Kasumi-1 (cell line): ENCODE measurements at regions not wholly inside any gene's neighbourhood (a gene's known extent, or its start where the extent isn't known, plus 50 kb on each side); places are given as distances from the start of the nearest gene placed in this dataset.
A peak's percentile ranks its signal among the peaks of the same experiment; 100 is the strongest.
"Not testable (repeated sequence)": the region's sequence is repeated elsewhere in the genome, so short reads cannot be mapped to it uniquely, and the experiment has no call there.

Experiments
- DNase-seq, 2 experiments: peaks; one replicate each; lab custom pipeline; 2025; lab: John Stamatoyannopoulos, UW

GRCh38 chr16:64109241-64109640 is 1012.6 kb downstream of the CDH11 start:
- DNase-seq: no peak

DNA sequence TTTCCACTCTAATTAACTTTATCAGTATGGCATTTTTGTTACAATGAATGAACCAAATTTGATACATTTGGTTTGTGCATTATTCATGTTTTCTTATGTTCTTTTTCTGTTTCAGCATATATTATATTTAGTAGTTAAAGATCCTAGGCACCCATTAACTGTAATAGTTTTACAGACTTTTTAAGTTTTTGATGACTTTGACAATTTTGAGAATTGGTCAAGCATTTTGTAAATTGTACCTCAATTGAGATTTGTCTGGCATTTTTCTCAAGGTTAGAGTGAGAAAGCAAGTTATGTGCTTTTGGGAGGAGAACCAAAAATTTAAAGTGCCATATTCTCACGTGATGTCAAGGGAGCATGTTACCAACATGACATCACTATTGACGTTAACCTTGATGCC is 1019.2 kb downstream of the CDH11 start:
- no peak for DNase-seq

DNA sequence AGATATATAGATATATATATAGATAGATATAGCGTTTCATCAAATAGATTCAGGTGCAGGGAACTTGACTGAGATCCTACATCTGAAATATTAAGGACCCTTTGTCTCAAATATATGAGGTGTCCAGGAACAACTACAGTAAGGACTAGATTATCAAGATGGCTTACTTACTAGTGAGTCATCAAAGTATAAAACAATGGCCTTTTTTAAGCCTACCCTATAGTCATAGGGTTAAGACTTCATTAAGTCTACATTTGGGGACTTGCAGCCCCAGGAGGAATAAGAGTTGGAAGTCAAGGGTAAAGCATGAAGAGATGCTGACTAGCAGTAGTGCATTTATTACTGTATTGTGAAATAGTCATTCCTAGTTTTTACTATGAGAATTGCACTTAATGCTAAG is 1023.4 kb downstream of the CDH11 start:
- no peak for DNase-seq

DNA sequence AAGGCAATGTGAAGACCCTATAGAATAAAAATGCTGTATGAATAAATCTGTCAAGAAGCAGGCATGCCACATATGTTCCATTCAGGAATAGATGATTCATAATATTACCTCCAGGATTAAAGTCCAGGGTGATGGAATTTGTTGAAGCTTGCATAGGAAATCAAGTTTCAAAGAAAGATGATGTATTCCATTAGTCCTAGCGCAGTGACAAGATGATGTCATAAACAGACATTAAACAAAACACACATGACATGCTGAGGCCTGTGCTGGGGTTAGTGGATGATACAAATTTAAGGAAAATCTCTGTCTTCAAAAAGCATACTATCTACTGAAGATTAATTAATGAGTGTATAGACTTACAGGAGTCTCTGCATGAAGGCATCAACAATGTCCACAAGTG is 1025.2 kb downstream of the CDH11 start:
- no peak for DNase-seq

GRCh38 chr16:64094992-64095634 is 1026.8 kb downstream of the CDH11 start:
- DNase-seq: no peak

- DNase-seq: no peak
Observed at GRCh38 chr16:64094181-64094965, 1027.5 kb downstream of the CDH11 start.

DNA sequence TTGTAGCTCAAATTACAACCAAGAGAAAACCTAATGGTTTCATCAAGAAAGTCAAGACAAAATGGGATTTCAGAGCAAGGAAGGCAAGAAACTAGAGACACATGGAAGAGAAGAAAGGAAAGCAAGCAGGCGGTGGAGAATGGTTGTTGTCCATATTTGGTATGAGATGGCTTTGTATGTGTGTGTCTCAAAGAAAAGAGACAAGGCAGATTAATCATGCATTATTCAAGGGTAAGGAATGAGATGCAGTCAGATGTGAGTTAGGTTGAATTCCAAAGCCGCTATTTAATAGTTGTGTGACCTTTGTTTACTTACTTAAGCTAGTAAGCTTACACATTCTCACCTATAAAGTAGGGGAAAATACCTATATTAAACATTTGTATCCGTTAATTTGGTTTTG is 1029.6 kb downstream of the CDH11 start:
- no peak for DNase-seq

DNA sequence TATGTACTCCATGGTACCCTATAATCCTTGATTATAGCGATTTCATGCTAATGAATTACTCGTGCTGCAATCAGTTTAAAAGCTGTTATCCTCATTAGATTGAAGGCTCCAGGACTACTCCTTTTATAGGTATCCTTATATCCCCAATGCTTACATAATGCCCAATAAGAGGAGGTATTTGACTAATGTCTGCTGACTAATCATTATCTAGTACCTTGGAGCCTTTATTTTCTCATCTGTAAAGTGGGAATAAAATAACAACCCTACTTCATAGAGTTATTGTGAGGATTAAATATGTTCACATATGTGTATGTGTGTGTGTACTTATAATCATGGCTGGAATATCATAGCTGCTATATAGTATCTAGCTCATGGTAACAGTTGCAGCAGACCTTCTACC is 1031.5 kb downstream of the CDH11 start:
- DNase-seq: no peak

DNA sequence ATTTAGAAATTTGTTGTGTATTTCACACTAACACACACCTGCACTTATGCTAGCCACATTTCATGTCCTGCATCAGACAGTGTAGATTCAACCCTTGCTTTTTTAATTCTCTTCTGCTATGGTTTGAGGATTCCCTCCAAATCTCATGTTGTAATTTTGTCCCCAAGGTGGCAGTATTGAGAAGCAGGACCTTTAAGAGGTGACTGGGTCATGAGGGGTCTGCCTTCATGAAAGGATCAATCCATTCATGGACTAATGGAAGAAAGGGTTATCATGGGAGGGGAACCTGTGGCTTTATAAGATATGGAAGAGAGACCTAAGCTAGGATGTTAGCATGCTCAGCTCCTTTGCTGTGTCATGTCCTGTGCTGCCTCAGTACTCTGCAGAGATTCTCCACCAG is 1032.2 kb downstream of the CDH11 start:
- peak; percentile 1 to 30 for DNase-seq

DNA sequence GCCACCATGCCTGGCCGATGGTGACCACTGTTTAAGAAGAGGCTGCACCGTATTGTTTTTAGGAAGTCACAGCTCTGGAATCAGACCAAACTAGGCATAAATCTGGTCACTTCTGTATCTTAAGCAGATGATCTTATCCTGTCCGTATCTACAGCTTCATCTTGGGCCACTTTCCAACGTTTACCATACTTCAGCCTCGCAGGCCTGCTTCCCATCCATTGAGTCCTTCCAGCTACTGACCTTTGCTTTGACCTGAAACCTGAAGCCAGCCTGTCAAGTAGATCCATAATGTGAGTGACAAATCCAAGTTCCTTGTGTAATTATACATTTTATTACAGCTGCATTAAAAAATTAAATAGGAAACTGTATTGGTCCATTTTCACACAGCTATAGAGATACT is 1033.0 kb downstream of the CDH11 start:
- DNase-seq: no peak

DNA sequence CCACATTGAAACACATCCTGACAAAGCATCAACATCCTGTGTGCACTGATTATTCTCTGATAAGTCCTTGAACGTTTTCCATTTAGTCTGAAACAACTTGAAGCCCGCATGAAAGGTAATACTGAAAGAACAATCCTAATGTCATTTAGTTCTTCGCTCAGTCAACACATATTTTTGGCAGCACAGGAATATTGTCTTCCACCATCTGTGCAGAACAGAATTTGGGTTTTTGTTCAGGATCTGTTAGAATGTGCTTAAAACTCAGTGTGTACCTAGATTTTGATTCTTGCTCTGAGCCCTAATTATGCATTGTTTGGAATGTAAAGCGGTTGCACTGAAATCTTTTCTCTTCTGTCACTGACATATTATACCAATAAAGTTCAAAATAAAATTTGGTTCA is 1036.6 kb downstream of the CDH11 start:
- DNase-seq: no peak

DNA sequence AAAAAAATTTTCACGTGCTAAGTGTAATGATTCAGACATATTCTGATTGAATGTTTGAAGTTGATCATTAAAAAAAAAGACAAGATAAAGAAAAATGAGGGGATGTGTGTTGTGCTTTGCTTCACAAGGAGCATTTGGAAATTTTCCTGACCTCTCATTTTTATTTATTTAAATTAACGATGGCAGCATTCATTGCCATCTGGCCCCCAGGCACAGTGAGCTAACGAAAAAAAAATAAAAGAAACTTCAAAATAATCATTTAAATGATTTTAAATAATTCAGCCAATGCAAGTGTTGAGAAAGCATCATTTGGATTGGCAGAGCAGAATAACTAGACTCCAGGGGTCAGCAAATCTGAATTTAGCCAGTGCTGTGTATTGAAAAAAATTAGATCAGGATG is 1037.2 kb downstream of the CDH11 start:
- DNase-seq: no peak

GRCh38 chr16:64083428-64084129 is 1038.3 kb downstream of the CDH11 start:
- DNase-seq: no peak

DNA sequence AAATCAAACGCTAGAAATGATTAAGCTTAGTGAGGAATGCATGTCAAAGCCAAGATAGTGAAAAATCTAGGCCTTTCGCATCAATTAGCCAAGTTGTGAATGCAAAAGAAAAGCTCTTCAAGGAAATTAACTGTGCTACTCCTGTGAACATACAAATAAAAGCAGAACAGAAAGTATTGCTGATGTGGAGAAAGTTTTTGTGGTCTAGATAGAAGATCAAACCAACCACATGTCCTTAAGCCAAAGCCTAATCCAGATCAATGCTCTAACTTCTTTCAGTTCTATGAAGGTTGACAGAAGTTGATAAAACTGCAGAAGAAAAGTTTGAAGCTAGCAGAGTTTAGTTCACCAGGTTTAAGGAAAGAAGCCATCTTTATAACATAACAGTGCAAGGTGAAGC is 1044.6 kb downstream of the CDH11 start:
- no peak for DNase-seq

DNA sequence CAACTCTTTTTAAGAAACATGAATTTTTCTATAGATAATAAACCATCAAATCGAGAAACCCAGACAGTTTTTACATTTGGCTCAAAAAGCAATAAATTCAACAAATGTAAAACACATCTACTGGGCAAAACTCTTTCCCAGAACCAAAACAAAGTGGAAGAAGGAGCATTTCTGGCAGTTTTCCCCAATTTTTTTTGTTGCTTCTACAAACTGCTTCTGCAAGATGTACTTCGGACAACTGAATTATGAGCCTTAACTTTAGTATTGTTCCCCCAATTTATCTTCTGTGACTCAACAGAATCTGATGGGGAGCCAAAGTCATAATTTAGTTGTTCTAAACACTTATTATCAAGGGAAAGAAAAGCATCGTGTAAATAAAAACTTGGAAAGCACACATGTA is 1047.2 kb downstream of the CDH11 start:
- DNase-seq: no peak

DNA sequence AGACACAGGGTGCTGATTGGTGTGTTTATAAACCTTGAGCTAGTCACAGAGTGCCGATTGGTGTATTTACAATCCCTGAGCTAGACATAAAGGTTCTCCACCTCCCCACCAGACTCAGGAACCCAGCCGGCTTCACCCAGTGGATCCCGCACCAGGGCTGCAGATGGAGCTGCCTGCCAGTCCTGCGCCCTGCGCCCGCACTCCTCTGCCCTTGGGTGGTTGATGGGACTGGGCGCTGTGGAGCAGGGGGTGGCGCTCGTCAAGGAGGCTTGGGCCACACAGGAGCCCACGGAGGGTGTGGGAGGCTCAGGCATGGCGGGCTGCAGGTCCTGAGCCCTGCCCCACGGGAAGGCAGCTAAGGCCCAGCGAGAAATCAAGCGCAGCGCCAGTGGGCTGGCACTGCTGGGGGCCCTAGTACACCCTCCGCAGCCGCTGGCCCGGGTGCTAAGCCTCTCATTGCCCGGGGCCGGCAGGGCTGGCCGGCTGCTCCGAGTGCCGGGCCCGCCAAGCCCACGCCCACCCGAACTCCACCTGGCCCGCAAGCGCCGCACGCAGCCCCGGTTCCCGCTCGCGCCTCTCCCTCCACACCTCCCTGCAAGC is 1049.6 kb downstream of the CDH11 start:
- not testable (repeated sequence) for DNase-seq

DNA sequence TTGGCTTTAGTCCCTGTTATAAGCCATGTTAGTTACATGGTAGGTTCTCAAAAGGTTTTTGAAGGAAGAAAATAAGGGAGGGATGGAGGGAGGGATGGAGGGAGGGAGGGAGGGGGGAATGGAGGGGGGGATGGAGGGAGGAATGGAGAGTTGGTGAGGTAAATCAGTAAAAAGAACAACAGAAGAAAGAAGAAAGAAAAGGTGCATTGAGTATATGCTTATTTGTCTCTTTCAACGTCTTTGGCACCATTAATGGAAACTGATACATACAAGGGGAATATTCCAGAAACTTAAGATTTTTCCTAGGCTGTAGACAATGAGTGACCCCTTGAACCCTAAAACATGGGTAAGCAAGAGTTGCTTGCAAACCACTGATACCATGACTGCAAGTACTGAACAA is 1056.3 kb downstream of the CDH11 start:
- DNase-seq: no peak

DNA sequence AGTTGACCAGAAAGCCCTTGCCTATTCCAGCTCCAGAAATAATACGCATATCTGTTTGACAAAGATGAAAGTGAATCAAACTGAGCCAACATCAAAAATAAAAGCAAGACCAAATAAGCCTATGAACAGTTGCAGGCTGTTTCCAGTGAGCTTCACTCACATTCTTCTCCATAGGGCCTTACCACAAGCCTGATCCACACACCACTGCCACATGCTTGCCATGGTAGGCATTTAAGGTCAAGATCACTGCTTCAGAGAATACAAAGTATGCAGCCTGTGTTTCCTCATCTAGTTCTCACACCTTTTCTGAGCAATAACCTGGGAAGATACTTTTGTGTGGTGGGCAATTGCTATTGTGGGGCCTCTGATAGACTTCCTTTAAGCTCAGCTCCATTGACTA is 1060.2 kb downstream of the CDH11 start:
- no peak for DNase-seq

GRCh38 chr16:64060631-64061030 is 1061.2 kb downstream of the CDH11 start:
- no peak for DNase-seq

GRCh38 chr16:64058685-64059084 is 1063.2 kb downstream of the CDH11 start:
- DNase-seq: no peak

- peak; percentile 5 to 23 for DNase-seq
Observed at GRCh38 chr16:64051824-64052223, 1070.0 kb downstream of the CDH11 start.

DNA sequence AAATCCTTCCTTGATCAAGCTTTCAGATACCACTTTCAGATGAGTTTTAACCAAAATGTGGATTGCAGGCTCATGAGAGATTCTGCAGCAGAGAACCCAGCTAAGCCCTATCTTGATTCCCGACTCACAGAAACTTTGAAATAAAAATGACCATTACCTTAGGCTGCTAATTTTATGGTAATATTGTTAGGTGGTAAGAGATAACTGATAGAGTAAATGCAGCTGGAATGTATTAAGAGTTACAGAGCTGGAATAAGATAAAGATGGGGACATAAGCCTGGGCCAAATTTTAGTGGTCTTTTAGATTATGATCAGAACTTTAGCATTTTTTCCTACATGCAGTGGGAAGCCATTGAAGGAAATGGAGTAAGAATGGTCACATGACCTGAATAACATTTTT is 1074.0 kb downstream of the CDH11 start:
- no peak for DNase-seq

GRCh38 chr16:64047207-64047606 is 1074.7 kb downstream of the CDH11 start:
- no peak for DNase-seq
